ENCODE measurements at regions not wholly inside any gene's neighbourhood (a gene's known extent, or its start where the extent isn't known, plus 50 kb on each side); places are given as distances from the start of the nearest gene placed in this dataset.
"Not testable (repeated sequence)": the region's sequence is repeated elsewhere in the genome, so short reads cannot be mapped to it uniquely, and the experiment has no call there.

GRCh38 chr3:14262867-14263266 is 84.2 kb downstream of the LSM3 start:
- intact Hi-C loops (cut with micrococcal nuclease) = no loop called here
- H3K4me1 Mint-ChIP-seq (ENCODE audit: low read depth) = no peaks in the 10 kb centered on the region
- DNase-seq = no peak
- H3K4me3 Mint-ChIP-seq = no peak overlapping the region
- no peaks in the 10 kb centered on the region for H3K36me3 Mint-ChIP-seq
- no peak overlapping the region for H3K27ac Mint-ChIP-seq
- H3K27me3 Mint-ChIP-seq = peaks cover 18% of the 10 kb centered on the region
- ChIA-PET POLR2A (interaction anchor here (1.0 kb wide), 1 partner anchor 196 kb away, joined by 3 read pairs; no protein-coding TSS in a partner anchor), CTCF (interaction anchor here (1.1 to 2.4 kb wide), 2 partner anchors 59 to 205 kb away, joined by 4 to 31 read pairs; no protein-coding TSS in a partner anchor)
- no peaks in the 10 kb centered on the region for H3K9me3 Mint-ChIP-seq

- H3K4me1 Mint-ChIP-seq (ENCODE audit: low read depth) = no peaks in the 10 kb centered on the region
- H3K9me3 Mint-ChIP-seq = no peaks in the 10 kb centered on the region
- no peak for DNase-seq
- H3K4me3 Mint-ChIP-seq = no peak overlapping the region
- POLR2A ChIA-PET = interaction anchor here (1.0 kb wide), 1 partner anchor 195 kb away, joined by 3 read pairs; no protein-coding TSS in a partner anchor
- CTCF ChIA-PET = interaction anchor here (1.1 kb wide), 1 partner anchor 60 kb away, joined by 4 read pairs; no protein-coding TSS in a partner anchor
- H3K27ac Mint-ChIP-seq = no peak overlapping the region
- intact Hi-C loops (cut with micrococcal nuclease) = no loop called here
- H3K36me3 Mint-ChIP-seq = no peaks in the 10 kb centered on the region
- peaks cover 18% of the 10 kb centered on the region for H3K27me3 Mint-ChIP-seq
Measured at GRCh38 chr3:14263317-14264005, 84.8 kb downstream of the LSM3 start.

- Mint-ChIP-seq H3K9me3 (no peaks in the 10 kb centered on the region), H3K27me3 (peaks cover 16% of the 10 kb centered on the region), H3K4me1 (ENCODE audit: low read depth) (no peaks in the 10 kb centered on the region), H3K36me3 (no peaks in the 10 kb centered on the region), H3K27ac (no peak overlapping the region), H3K4me3 (no peak overlapping the region)
- intact Hi-C loops (cut with micrococcal nuclease) = no loop called here
- CTCF ChIA-PET = interaction anchor here (0.6 to 1.2 kb wide), 2 partner anchors 203 to 283 kb away, joined by 3 read pairs; no protein-coding TSS in a partner anchor
- POLR2A ChIA-PET = no interaction called here
- no peak for DNase-seq
Measured at GRCh38 chr3:14265246-14265962, 86.8 kb downstream of the LSM3 start.

- Mint-ChIP-seq H3K9me3 (no peaks in the 10 kb centered on the region), H3K4me3 (no peak overlapping the region), H3K27ac (no peak overlapping the region), H3K36me3 (no peaks in the 10 kb centered on the region), H3K27me3 (peaks cover 12% of the 10 kb centered on the region), H3K4me1 (ENCODE audit: low read depth) (no peaks in the 10 kb centered on the region)
- intact Hi-C loops (cut with micrococcal nuclease) = no loop called here
- ChIA-PET CTCF (interaction anchor here (0.6 kb wide), 1 partner anchor 116 kb away, joined by 3 read pairs; no protein-coding TSS in a partner anchor), POLR2A (no interaction called here)
- no peak for DNase-seq
Measured at GRCh38 chr3:14266361-14266760, 87.7 kb downstream of the LSM3 start.

GRCh38 chr3:14267976-14268375 is 89.4 kb downstream of the LSM3 start:
- Mint-ChIP-seq H3K36me3 (no peaks in the 10 kb centered on the region), H3K27ac (no peak overlapping the region), H3K4me3 (no peak overlapping the region), H3K9me3 (no peaks in the 10 kb centered on the region), H3K27me3 (peaks cover 6% of the 10 kb centered on the region), H3K4me1 (ENCODE audit: low read depth) (no peaks in the 10 kb centered on the region)
- ChIA-PET CTCF (interaction anchor here (1.5 kb wide), 1 partner anchor 64 kb away, joined by 4 read pairs; no protein-coding TSS in a partner anchor), POLR2A (no interaction called here)
- intact Hi-C loops (cut with micrococcal nuclease) = no loop called here
- no peak for DNase-seq

GRCh38 chr3:14268897-14269296 is 90.3 kb downstream of the LSM3 start:
- no peak for DNase-seq
- H3K4me3 Mint-ChIP-seq = no peak overlapping the region
- intact Hi-C loops (cut with micrococcal nuclease) = no loop called here
- POLR2A ChIA-PET = no interaction called here
- no peaks in the 10 kb centered on the region for H3K36me3 Mint-ChIP-seq
- H3K27me3 Mint-ChIP-seq = peaks cover 5% of the 10 kb centered on the region
- no peaks in the 10 kb centered on the region for H3K4me1 Mint-ChIP-seq (ENCODE audit: low read depth)
- CTCF ChIA-PET = no interaction called here
- no peak overlapping the region for H3K27ac Mint-ChIP-seq
- no peaks in the 10 kb centered on the region for H3K9me3 Mint-ChIP-seq

GRCh38 chr3:14272041-14272958 is 93.7 kb downstream of the LSM3 start:
- intact Hi-C loops (cut with micrococcal nuclease); H3K4me1 Mint-ChIP-seq (ENCODE audit: low read depth); H3K27me3 Mint-ChIP-seq: not testable (repeated sequence)

GRCh38 chr3:14272959-14273560 is 94.4 kb downstream of the LSM3 start:
- POLR2A ChIA-PET; CTCF ChIA-PET; DNase-seq; H3K27me3 Mint-ChIP-seq; H3K27ac Mint-ChIP-seq; H3K9me3 Mint-ChIP-seq; intact Hi-C loops (cut with micrococcal nuclease); H3K4me1 Mint-ChIP-seq (ENCODE audit: low read depth); H3K4me3 Mint-ChIP-seq; H3K36me3 Mint-ChIP-seq: not testable (repeated sequence)

More at GRCh38 chr3:14272041-14272958, 93.7 kb downstream of the LSM3 start:
- DNase-seq, H3K36me3 Mint-ChIP-seq, POLR2A ChIA-PET, CTCF ChIA-PET, H3K9me3 Mint-ChIP-seq, H3K4me3 Mint-ChIP-seq, H3K27ac Mint-ChIP-seq: not testable (repeated sequence)

- no peak overlapping the region for H3K4me3 Mint-ChIP-seq
- H3K4me1 Mint-ChIP-seq (ENCODE audit: low read depth) = no peaks in the 10 kb centered on the region
- H3K9me3 Mint-ChIP-seq = no peaks in the 10 kb centered on the region
- H3K27ac Mint-ChIP-seq = no peak overlapping the region
- peak; percentile 20 for DNase-seq
- H3K27me3 Mint-ChIP-seq = no peaks in the 10 kb centered on the region
- ChIA-PET CTCF (interaction anchor here (1.2 kb wide), 1 partner anchor 13 kb away, joined by 4 read pairs; no protein-coding TSS in a partner anchor), POLR2A (no interaction called here)
- H3K36me3 Mint-ChIP-seq = no peaks in the 10 kb centered on the region
- intact Hi-C loops (cut with micrococcal nuclease) = no loop called here
Measured at GRCh38 chr3:14273901-14274611, 95.4 kb downstream of the LSM3 start.

GRCh38 chr3:14274612-14274936 is 96.0 kb downstream of the LSM3 start:
- Mint-ChIP-seq H3K27me3 (no peaks in the 10 kb centered on the region), H3K9me3 (no peaks in the 10 kb centered on the region), H3K36me3 (no peaks in the 10 kb centered on the region), H3K4me3 (no peak overlapping the region), H3K4me1 (ENCODE audit: low read depth) (no peaks in the 10 kb centered on the region), H3K27ac (no peak overlapping the region)
- DNase-seq = no peak
- ChIA-PET CTCF (interaction anchor here (1.2 kb wide), 1 partner anchor 14 kb away, joined by 4 read pairs; no protein-coding TSS in a partner anchor), POLR2A (no interaction called here)
- intact Hi-C loops (cut with micrococcal nuclease) = no loop called here
